Liver (tissue), 8 donors: ENCODE measurements at regions not wholly inside any gene's neighbourhood (a gene's known extent, or its start where the extent isn't known, plus 50 kb on each side); places are given as distances from the start of the nearest gene placed in this dataset.

Source experiments
- DNase-seq: peaks from one replicate; pipeline ENCODE4 v3.0.0-alpha.2; 2017; ENCODE audit warnings: low spot score
- H3K27ac ChIP-seq, 2 donors: one replicate each; pipeline ENCODE4 v1.7.0; 2013; ENCODE audit warnings: inconsistent platforms in 2 of 2, low read length in 2 of 2, control low read depth in 1 of 2, low read depth in 1 of 2, mild to moderate bottlenecking in 1 of 2
- H3K27me3 ChIP-seq, 4 donors: one replicate each; pipeline versions ENCODE4 v1.6.1 to v1.7.0; 2013; ENCODE audit warnings: low read length in 3 of 4, inconsistent platforms in 1 of 4, mild to moderate bottlenecking in 1 of 4, moderate library complexity in 1 of 4; ENCODE audit not compliant: control insufficient read depth in 4 of 4, insufficient read depth in 4 of 4
- H3K36me3 ChIP-seq, 4 donors: one replicate each; pipeline versions ENCODE4 v1.6.1 to v1.7.0; 2013; ENCODE audit warnings: low read length in 3 of 4, mild to moderate bottlenecking in 3 of 4, low read depth in 1 of 4, moderate library complexity in 1 of 4; ENCODE audit not compliant: control insufficient read depth in 4 of 4, insufficient read depth in 3 of 4
- H3K4me1 ChIP-seq, 4 donors: one replicate each; pipeline versions ENCODE4 v1.6.1 to v1.7.0; 2013; ENCODE audit warnings: low read length in 3 of 4, mild to moderate bottlenecking in 3 of 4, moderate library complexity in 1 of 4; ENCODE audit not compliant: control insufficient read depth in 4 of 4, insufficient read depth in 4 of 4
- H3K4me3 ChIP-seq, 3 donors: one replicate each; pipeline versions ENCODE4 v1.6.1 to v1.7.0; 2013; ENCODE audit warnings: low read length in 3 of 3, control low read depth in 1 of 3, low read depth in 1 of 3, mild to moderate bottlenecking in 1 of 3
- H3K9ac ChIP-seq, 2 donors: one replicate each; pipeline ENCODE4 v1.7.0; 2013; ENCODE audit warnings: low read length in 2 of 2, mild to moderate bottlenecking in 2 of 2, moderate library complexity in 2 of 2, control low read depth in 1 of 2, low read depth in 1 of 2
- H3K9me3 ChIP-seq, 4 donors: one replicate each; pipeline versions ENCODE4 v1.6.1 to v1.7.0; 2013; ENCODE audit warnings: low read length in 3 of 4; ENCODE audit not compliant: control insufficient read depth in 4 of 4
- EGR1 ChIP-seq, 2 donors: IDR thresholded peaks; 2 replicates each; pipeline ENCODE4 v1.6.1; 2016 to 2018; ENCODE audit warnings: antibody characterized with exemption in 2 of 2, low read depth in 2 of 2
- FOXA1 ChIP-seq: IDR thresholded peaks from 2 replicates; pipeline ENCODE4 v1.6.1; 2016; ENCODE audit warnings: antibody characterized with exemption
- FOXA2 ChIP-seq: IDR thresholded peaks from 2 replicates; pipeline ENCODE4 v1.6.1; 2016; ENCODE audit warnings: antibody characterized with exemption
- HNF4A ChIP-seq, 2 donors: conservative IDR thresholded peaks; 2 replicates each; pipeline ENCODE4 v1.6.1; 2016; ENCODE audit warnings: antibody characterized with exemption in 2 of 2, mild to moderate bottlenecking in 2 of 2
- HNF4G ChIP-seq: IDR thresholded peaks from 2 replicates; pipeline ENCODE4 v1.6.1; 2016; ENCODE audit warnings: antibody characterized with exemption
- JUND ChIP-seq, 2 donors: IDR thresholded peaks; 2 replicates each; pipeline ENCODE4 v1.6.1; 2016; ENCODE audit warnings: antibody characterized with exemption in 2 of 2
- MAX ChIP-seq: IDR thresholded peaks from 2 replicates; pipeline ENCODE4 v1.6.1; 2016; ENCODE audit warnings: antibody characterized with exemption
- NR2F2 ChIP-seq: IDR thresholded peaks from 2 replicates; pipeline ENCODE4 v1.6.1; 2016; ENCODE audit warnings: antibody characterized with exemption
- RAD21 ChIP-seq, 2 donors: IDR thresholded peaks; 2 replicates each; pipeline ENCODE4 v1.6.1; 2016; ENCODE audit warnings: antibody characterized with exemption in 2 of 2, mild to moderate bottlenecking in 2 of 2
- REST ChIP-seq: IDR thresholded peaks from 2 replicates; pipeline ENCODE4 v1.6.1; 2016; ENCODE audit warnings: antibody characterized with exemption, mild to moderate bottlenecking
- RXRA ChIP-seq, 2 donors: IDR thresholded peaks; 2 replicates each; pipeline ENCODE4 v1.6.1; 2017 to 2018; ENCODE audit warnings: antibody characterized with exemption in 2 of 2, mild to moderate bottlenecking in 1 of 2
- SP1 ChIP-seq: IDR thresholded peaks from 2 replicates; pipeline ENCODE4 v1.6.1; 2018; ENCODE audit warnings: antibody characterized with exemption, mild to moderate bottlenecking
- TAF1 ChIP-seq: conservative IDR thresholded peaks from 2 replicates; pipeline ENCODE4 v1.6.1; 2016; ENCODE audit warnings: antibody characterized with exemption, mild to moderate bottlenecking
- YY1 ChIP-seq: IDR thresholded peaks from 2 replicates; pipeline ENCODE4 v1.6.1; 2016; ENCODE audit warnings: antibody characterized with exemption, mild to moderate bottlenecking
- ZBTB33 ChIP-seq: IDR thresholded peaks from 2 replicates; pipeline ENCODE4 v1.6.1; 2016; ENCODE audit warnings: antibody characterized with exemption
- WGBS: extraction: QIAGEN DNeasy Blood & Tissue Kit; methylation state at CpG from one replicate; pipeline ENCODE4 v1.1.7; 2013; 5-methylcytosine and 5-hydroxymethylcytosine counted together
- TF ChIP-seq, protein P1 (sequence below): IDR thresholded peaks from 2 replicates; pipeline ENCODE4 v1.6.1; 2016; ENCODE audit warnings: antibody characterized with exemption
- TF ChIP-seq, protein P2 (sequence below): fragments of 150-350 bp; IDR thresholded peaks from 2 replicates; pipeline ENCODE4 v1.5.1; 2017; ENCODE audit warnings: improper control_type of control experiment, low read depth, low read length; ENCODE audit not compliant: missing input control
- donor health status: healthy.
- donor health status: healthy.
- donor health status: healthy.
- donor health status: healthy.
- donor health status: healthy.

GRCh38 chr4:160347197-160347596 is 1244.3 kb downstream of the RAPGEF2 start:
- Histone ChIP-seq H3K27ac (no peak overlapping the region), H3K27me3 (no peaks in the 10 kb centered on the region), H3K4me3 (no peak overlapping the region), H3K9me3 (no peaks in the 10 kb centered on the region), H3K9ac (no peak overlapping the region), H3K4me1 (no peaks in the 10 kb centered on the region), H3K36me3 (no peaks in the 10 kb centered on the region)
- DNase-seq, result no peak
- TF ChIP-seq NR2F2 (no peak), TAF1 (no peak), HNF4A (conservative IDR thresholded peaks at IDR 0.05) (no peak), FOXA2 (no peak), HNF4G (no peak), ZBTB33 (no peak), RAD21 (IDR thresholded peaks at IDR 0.05) (no peak), JUND (IDR thresholded peaks at IDR 0.05) (no peak), SP1 (no peak), FOXA1 (no peak), EGR1 (IDR thresholded peaks at IDR 0.05; ENCODE audit: low read depth in 2 of 2) (no peak), MAX (no peak), YY1 (no peak), REST (no peak)
- TF ChIP-seq, protein P1, sequence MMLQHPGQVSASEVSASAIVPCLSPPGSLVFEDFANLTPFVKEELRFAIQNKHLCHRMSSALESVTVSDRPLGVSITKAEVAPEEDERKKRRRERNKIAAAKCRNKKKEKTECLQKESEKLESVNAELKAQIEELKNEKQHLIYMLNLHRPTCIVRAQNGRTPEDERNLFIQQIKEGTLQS, result no peak

DNA sequence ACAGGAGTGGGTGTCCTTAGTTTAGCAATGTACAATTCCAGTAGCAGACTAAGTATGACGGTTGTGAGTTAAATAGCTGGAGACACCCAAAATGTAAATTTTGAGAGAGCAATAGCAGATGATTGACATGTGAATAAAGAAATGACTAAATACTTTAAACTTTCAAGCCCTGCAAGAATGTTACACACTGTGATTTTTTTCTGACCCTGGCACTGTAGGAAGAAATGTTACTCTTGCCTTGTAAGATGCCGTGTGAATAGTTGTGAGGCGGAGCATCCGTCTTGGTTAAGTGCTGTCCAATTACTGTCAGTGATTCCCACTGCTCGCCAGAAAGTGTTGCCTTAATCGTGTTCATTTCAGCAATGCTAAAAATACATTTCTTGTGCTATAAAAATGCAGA is 1248.1 kb downstream of the RAPGEF2 start:
- Histone ChIP-seq H3K9me3 (no peaks in the 10 kb centered on the region), H3K36me3 (no peaks in the 10 kb centered on the region), H3K27me3 (no peaks in the 10 kb centered on the region), H3K9ac (no peak overlapping the region), H3K4me1 (no peaks in the 10 kb centered on the region), H3K4me3 (no peak overlapping the region), H3K27ac (no peak overlapping the region)
- 85% methylated on average over 6 of the region's 6 CpGs for WGBS
- no peak for DNase-seq
- TF ChIP-seq HNF4G (no peak), REST (no peak), YY1 (no peak), FOXA2 (no peak), HNF4A (conservative IDR thresholded peaks at IDR 0.05) (no peak), MAX (no peak), JUND (IDR thresholded peaks at IDR 0.05) (no peak), RAD21 (IDR thresholded peaks at IDR 0.05) (no peak), NR2F2 (no peak), ZBTB33 (no peak), SP1 (no peak), TAF1 (no peak), EGR1 (IDR thresholded peaks at IDR 0.05; ENCODE audit: low read depth in 2 of 2) (no peak), RXRA (IDR thresholded peaks at IDR 0.05) (no peak)
- TF ChIP-seq, protein P2, sequence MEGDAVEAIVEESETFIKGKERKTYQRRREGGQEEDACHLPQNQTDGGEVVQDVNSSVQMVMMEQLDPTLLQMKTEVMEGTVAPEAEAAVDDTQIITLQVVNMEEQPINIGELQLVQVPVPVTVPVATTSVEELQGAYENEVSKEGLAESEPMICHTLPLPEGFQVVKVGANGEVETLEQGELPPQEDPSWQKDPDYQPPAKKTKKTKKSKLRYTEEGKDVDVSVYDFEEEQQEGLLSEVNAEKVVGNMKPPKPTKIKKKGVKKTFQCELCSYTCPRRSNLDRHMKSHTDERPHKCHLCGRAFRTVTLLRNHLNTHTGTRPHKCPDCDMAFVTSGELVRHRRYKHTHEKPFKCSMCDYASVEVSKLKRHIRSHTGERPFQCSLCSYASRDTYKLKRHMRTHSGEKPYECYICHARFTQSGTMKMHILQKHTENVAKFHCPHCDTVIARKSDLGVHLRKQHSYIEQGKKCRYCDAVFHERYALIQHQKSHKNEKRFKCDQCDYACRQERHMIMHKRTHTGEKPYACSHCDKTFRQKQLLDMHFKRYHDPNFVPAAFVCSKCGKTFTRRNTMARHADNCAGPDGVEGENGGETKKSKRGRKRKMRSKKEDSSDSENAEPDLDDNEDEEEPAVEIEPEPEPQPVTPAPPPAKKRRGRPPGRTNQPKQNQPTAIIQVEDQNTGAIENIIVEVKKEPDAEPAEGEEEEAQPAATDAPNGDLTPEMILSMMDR, result no peak
- TF ChIP-seq, protein P1, result no peak
